Activated T-helper 1 cell treated with anti-CD3 and anti-CD28 coated beads, Interleukin-12 subunit alpha, Interleukin-12 subunit beta, Interleukin-2, Interleukin-4 antibody, amounts not matched to agents 30 ng/mL and 10 ng/mL and 1 ng/mL, durations not matched to agents 14 hours and 24 hours and 36 hours (primary cell): ENCODE measurements at regions not wholly inside any gene's neighbourhood (a gene's known extent, or its start where the extent isn't known, plus 50 kb on each side); places are given as distances from the start of the nearest gene placed in this dataset.

Experiments
- DNase-seq: peaks from one replicate; pipeline ENCODE4 v3.0.0; 2021; ENCODE audit warnings: low spot score
- H3K27ac Mint-ChIP-seq: one replicate; pipeline ENCODE4 v1.8.0; 2021; ENCODE audit warnings: mild to moderate bottlenecking, mixed read lengths
- H3K27me3 Mint-ChIP-seq: one replicate; pipeline ENCODE4 v1.8.0; 2022; ENCODE audit warnings: mild to moderate bottlenecking, moderate library complexity, mixed read lengths; ENCODE audit not compliant: insufficient read depth
- H3K36me3 Mint-ChIP-seq: one replicate; pipeline ENCODE4 v1.8.0; 2021; ENCODE audit warnings: low read depth, mixed read lengths
- H3K4me1 Mint-ChIP-seq: one replicate; pipeline ENCODE4 v1.8.0; 2021; ENCODE audit warnings: low read depth, mixed read lengths
- H3K4me3 Mint-ChIP-seq: one replicate; pipeline ENCODE4 v1.8.0; 2021; ENCODE audit warnings: mild to moderate bottlenecking, moderate library complexity, mixed read lengths
- H3K9me3 Mint-ChIP-seq: one replicate; pipeline ENCODE4 v1.8.0; 2021; ENCODE audit warnings: mixed read lengths
- intact Hi-C: fragments of 100-400 bp; cut with micrococcal nuclease; formaldehyde crosslinking; loops from one replicate; pipeline ENCODE4 v1.15.1; 2024

DNA sequence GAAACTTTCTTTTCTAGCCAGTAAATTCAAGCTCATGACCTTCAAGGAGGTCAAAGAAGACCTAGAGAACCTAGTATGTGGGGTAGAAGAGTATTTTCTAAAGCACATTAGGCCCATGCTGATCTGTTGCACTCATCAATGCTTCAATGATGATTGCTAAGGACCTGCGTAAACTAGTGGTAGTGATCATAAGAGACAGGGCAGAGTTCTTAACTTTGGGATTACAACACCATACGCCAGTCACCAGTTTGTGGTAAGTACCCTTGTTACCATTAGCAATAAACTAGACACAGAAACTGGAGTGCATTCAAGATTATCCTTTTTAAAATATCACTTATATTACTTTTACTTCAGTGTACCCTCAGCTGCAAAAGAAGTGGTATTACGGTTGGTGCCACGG, 490.3 kb downstream of the BUD13 start:
- no peak overlapping the region for H3K27ac Mint-ChIP-seq

DNA sequence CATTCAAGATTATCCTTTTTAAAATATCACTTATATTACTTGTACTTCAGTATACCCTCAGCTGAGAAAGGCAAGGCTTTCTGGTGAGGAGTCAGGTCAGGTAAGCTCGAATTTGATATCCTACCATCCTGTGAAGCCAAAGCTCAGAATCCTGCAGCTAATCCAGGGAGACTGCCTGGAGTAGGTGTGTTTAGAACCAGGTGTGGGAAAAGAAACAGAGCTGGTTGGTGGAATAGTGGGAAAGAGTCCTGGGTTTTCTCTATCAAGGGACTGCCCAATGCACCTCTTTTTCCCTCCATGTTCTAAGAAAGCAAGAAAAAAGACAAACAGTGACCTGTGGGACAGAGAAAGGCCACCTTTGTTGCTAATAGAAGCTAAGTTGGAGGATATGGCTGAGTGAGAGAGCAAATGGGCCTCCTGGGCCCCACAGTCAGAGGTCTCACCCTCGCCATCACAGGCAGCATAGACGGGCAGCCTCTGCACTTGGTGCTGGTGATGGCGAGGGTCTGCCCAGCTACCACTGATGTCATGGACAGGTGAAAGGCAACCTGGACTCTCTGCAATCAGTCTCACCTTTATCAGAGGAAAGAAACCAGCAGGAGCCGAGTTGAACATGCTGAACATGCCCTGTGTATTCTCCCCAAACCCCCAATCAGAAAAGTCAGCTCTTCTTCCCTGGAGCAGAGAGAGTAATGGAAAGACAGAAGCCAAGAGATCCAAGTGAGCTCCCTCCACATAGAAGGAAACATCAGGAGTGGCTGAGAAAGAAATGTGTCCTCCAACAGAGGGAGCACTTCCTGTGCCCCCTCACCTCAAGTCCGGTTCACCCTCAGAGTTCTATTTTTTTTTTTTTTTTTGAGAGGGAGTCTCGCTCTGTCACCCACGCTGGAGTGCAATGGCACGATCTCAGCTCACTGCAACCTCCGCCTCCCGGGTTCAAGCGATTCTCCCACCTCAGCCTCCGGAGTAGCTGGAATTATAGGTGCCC, 491.3 kb downstream of the BUD13 start:
- H3K27me3 Mint-ChIP-seq: peaks cover 4% of the 10 kb centered on the region
- no peak overlapping the region for H3K27ac Mint-ChIP-seq
- DNase-seq: no peak
- intact Hi-C loops: no loop called here
- H3K36me3 Mint-ChIP-seq: no peaks in the 10 kb centered on the region
- H3K4me1 Mint-ChIP-seq: no peaks in the 10 kb centered on the region
- H3K4me3 Mint-ChIP-seq: no peak overlapping the region
- no peaks in the 10 kb centered on the region for H3K9me3 Mint-ChIP-seq

More for the DNA sequence above, 490.3 kb downstream of the BUD13 start:
- no peaks in the 10 kb centered on the region for H3K4me1 Mint-ChIP-seq
- H3K27me3 Mint-ChIP-seq: peaks cover 4% of the 10 kb centered on the region
- intact Hi-C loops: no loop called here
- no peak for DNase-seq
- H3K9me3 Mint-ChIP-seq: no peaks in the 10 kb centered on the region
- no peak overlapping the region for H3K4me3 Mint-ChIP-seq
- H3K36me3 Mint-ChIP-seq: no peaks in the 10 kb centered on the region

DNA sequence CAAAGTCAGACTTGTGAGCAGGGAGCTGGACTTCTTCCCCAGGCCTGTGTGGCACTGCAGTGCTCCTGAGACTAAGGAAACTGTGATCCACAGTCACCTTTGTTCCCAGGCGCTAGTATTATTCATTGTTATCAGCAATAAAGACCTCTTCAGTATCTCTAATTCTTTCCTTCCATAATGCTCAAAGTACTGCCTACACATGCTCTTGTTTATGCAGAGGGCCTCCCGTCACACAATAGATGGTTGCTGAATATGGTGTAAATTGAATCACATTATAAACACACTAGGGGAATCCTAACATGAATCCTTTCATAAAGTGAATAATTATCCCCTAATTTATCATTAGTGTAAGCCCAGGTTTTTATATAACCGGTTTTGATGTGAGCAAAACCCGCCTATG, 493.3 kb downstream of the BUD13 start:
- no peaks in the 10 kb centered on the region for H3K9me3 Mint-ChIP-seq
- H3K27me3 Mint-ChIP-seq: peaks cover 2% of the 10 kb centered on the region
- H3K36me3 Mint-ChIP-seq: no peaks in the 10 kb centered on the region
- H3K27ac Mint-ChIP-seq: no peak overlapping the region
- intact Hi-C loops: loop anchor here (10.0 kb wide), 1 partner anchor 1545 kb away; no protein-coding TSS in a partner anchor
- H3K4me1 Mint-ChIP-seq: no peaks in the 10 kb centered on the region
- no peak for DNase-seq
- H3K4me3 Mint-ChIP-seq: no peak overlapping the region

- Mint-ChIP-seq H3K27me3 (no peaks in the 10 kb centered on the region), H3K27ac (no peak overlapping the region), H3K9me3 (no peaks in the 10 kb centered on the region), H3K4me3 (no peak overlapping the region), H3K4me1 (no peaks in the 10 kb centered on the region), H3K36me3 (no peaks in the 10 kb centered on the region)
- intact Hi-C loops: loop anchor here (10.0 kb wide), 1 partner anchor 1543 kb away; no protein-coding TSS in a partner anchor
- DNase-seq: no peak
These were observed 494.7 kb downstream of the BUD13 start for GRCh38 chr11:116278076-116278475.

- no peaks in the 10 kb centered on the region for H3K9me3 Mint-ChIP-seq
- intact Hi-C loops: loop anchor here (1.0 to 10.0 kb wide), 4 partner anchors 941 to 1542 kb away; no protein-coding TSS in a partner anchor
- peak; percentile 60 for DNase-seq
- no peak overlapping the region for H3K27ac Mint-ChIP-seq
- no peak overlapping the region for H3K4me3 Mint-ChIP-seq
- H3K27me3 Mint-ChIP-seq: no peaks in the 10 kb centered on the region
- H3K4me1 Mint-ChIP-seq: no peaks in the 10 kb centered on the region
- H3K36me3 Mint-ChIP-seq: no peaks in the 10 kb centered on the region
These were observed 496.4 kb downstream of the BUD13 start for GRCh38 chr11:116276051-116277044.

DNA sequence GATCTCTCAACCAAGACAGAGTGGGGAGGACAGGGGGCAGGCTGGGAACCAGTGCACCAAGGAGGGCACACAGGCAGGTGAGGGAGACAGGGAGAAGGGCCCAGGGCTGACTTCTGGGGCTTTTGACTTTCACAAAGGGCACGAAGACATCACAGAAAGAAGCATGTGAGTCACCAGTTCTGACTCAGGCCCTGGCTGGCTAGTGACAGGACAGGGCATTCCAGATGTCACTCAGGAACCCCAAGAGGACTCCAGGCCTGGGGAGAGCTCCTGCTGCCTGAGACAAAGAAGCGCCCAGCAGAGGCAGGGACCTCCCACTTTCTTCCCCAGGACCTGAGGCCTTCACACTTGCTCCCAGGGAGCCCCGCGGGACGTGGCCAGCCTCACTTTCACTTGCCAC, 497.2 kb downstream of the BUD13 start:
- intact Hi-C loops: loop anchor here (1.0 to 10.0 kb wide), 4 partner anchors 940 to 1541 kb away; no protein-coding TSS in a partner anchor
- no peak for DNase-seq
- H3K4me3 Mint-ChIP-seq: no peak overlapping the region

GRCh38 chr11:116274521-116274920, 498.3 kb downstream of the BUD13 start:
- intact Hi-C loops: loop anchor here (10.0 kb wide), 1 partner anchor 1540 kb away; no protein-coding TSS in a partner anchor
- no peak overlapping the region for H3K27ac Mint-ChIP-seq
- DNase-seq: no peak

More for the DNA sequence above, 497.2 kb downstream of the BUD13 start:
- H3K27me3 Mint-ChIP-seq: no peaks in the 10 kb centered on the region
- H3K27ac Mint-ChIP-seq: no peak overlapping the region
- H3K4me1 Mint-ChIP-seq: no peaks in the 10 kb centered on the region
- no peaks in the 10 kb centered on the region for H3K36me3 Mint-ChIP-seq
- H3K9me3 Mint-ChIP-seq: no peaks in the 10 kb centered on the region

GRCh38 chr11:116272181-116272789, 500.5 kb downstream of the BUD13 start:
- intact Hi-C loops: loop anchor here (10.0 kb wide), 1 partner anchor 1537 kb away; no protein-coding TSS in a partner anchor
- no peaks in the 10 kb centered on the region for H3K36me3 Mint-ChIP-seq
- H3K27ac Mint-ChIP-seq: no peak overlapping the region
- no peaks in the 10 kb centered on the region for H3K27me3 Mint-ChIP-seq
- H3K4me1 Mint-ChIP-seq: no peaks in the 10 kb centered on the region
- no peak overlapping the region for H3K4me3 Mint-ChIP-seq
- no peaks in the 10 kb centered on the region for H3K9me3 Mint-ChIP-seq
- DNase-seq: no peak

More at GRCh38 chr11:116274521-116274920, 498.3 kb downstream of the BUD13 start:
- H3K27me3 Mint-ChIP-seq: no peaks in the 10 kb centered on the region
- no peaks in the 10 kb centered on the region for H3K9me3 Mint-ChIP-seq
- no peak overlapping the region for H3K4me3 Mint-ChIP-seq
- H3K36me3 Mint-ChIP-seq: no peaks in the 10 kb centered on the region
- H3K4me1 Mint-ChIP-seq: no peaks in the 10 kb centered on the region

DNA sequence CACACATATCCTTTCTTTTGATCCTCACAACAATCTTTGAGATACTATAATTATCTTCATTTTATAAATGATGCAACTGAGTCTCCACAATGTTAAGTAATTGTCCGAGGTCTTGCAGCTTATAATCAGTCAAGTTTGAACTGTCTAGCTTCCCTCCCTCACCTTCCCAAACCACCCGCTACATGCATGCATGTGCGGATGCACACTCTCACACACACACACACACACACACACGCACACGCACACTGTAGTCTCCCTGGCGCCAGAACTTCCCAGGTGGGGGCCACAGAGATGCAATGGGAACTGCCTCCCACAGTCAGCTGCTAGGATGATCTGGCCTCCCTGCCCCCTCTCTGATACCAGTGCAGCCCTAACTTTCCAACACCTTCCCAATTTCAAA, 501.3 kb downstream of the BUD13 start:
- H3K9me3 Mint-ChIP-seq: no peaks in the 10 kb centered on the region
- intact Hi-C loops: loop anchor here (10.0 kb wide), 1 partner anchor 1537 kb away; no protein-coding TSS in a partner anchor
- H3K4me1 Mint-ChIP-seq: no peaks in the 10 kb centered on the region

GRCh38 chr11:116267146-116267545, 505.6 kb downstream of the BUD13 start:
- Mint-ChIP-seq H3K4me3 (no peak overlapping the region), H3K27ac (no peak overlapping the region), H3K9me3 (no peaks in the 10 kb centered on the region), H3K36me3 (no peaks in the 10 kb centered on the region), H3K27me3 (peaks cover 2% of the 10 kb centered on the region), H3K4me1 (no peaks in the 10 kb centered on the region)
- no peak for DNase-seq
- intact Hi-C loops: no loop called here

More for the DNA sequence above, 501.3 kb downstream of the BUD13 start:
- no peak overlapping the region for H3K4me3 Mint-ChIP-seq
- H3K36me3 Mint-ChIP-seq: no peaks in the 10 kb centered on the region
- no peaks in the 10 kb centered on the region for H3K27me3 Mint-ChIP-seq
- no peak for DNase-seq
- H3K27ac Mint-ChIP-seq: no peak overlapping the region

DNA sequence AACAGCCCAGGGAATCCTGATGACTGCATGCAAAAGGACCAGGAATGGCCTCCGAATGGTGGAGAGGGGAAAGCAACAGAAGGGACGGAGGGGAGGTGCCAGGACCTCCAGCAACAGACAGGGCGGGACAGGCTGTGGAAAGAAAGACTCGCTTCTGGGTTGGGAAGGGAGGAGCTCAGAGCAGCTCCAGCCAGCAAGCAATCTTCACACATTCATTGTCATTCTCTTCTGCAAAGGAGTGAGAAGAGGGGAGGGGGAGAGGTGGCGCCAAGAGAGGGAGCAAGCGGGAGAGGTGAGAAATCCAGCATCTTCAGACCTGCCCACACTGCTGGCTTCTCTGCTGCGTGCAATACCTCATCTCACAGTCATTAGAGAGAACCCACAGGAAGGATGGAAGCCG, 509.0 kb downstream of the BUD13 start:
- intact Hi-C loops: no loop called here
- Mint-ChIP-seq H3K4me1 (no peaks in the 10 kb centered on the region), H3K4me3 (no peak overlapping the region), H3K9me3 (no peaks in the 10 kb centered on the region), H3K27me3 (peaks cover 2% of the 10 kb centered on the region), H3K27ac (no peak overlapping the region), H3K36me3 (no peaks in the 10 kb centered on the region)
- no peak for DNase-seq

- DNase-seq: no peak
- no peaks in the 10 kb centered on the region for H3K4me1 Mint-ChIP-seq
- peaks cover 2% of the 10 kb centered on the region for H3K27me3 Mint-ChIP-seq
- H3K4me3 Mint-ChIP-seq: no peak overlapping the region
- no peak overlapping the region for H3K27ac Mint-ChIP-seq
- H3K36me3 Mint-ChIP-seq: no peaks in the 10 kb centered on the region
- no peaks in the 10 kb centered on the region for H3K9me3 Mint-ChIP-seq
- intact Hi-C loops: no loop called here
These were observed 509.8 kb downstream of the BUD13 start for GRCh38 chr11:116263019-116263418.
